ENCODE measurements at regions not wholly inside any gene's neighbourhood (a gene's known extent, or its start where the extent isn't known, plus 50 kb on each side); places are given as distances from the start of the nearest gene placed in this dataset.

DNA sequence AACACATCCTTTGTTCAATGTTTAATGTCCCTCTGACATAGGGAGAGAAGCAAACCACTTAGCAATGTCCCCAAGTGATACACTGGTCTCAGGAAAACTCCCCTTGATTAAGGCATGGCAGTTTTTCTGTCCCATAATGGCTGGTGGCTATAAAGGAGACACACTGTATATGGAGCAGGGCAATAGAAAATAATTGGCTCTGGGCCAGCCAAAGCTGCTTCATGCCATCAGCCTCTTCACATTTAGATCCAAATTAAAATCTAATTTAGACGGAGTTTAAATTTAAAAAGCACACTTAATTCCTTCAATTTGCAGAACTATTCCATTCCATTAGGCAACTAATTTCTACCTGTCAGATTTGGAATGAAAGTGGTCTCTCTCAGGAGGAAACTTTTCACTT, 638.1 kb downstream of the DSC3 start:
- no peak for DNase-seq (ENCODE audit: low read depth)
- H3K4me3 ChIP-seq (ENCODE audit: low read depth, low read length): no peak overlapping the region
- TF ChIP-seq, protein P1, sequence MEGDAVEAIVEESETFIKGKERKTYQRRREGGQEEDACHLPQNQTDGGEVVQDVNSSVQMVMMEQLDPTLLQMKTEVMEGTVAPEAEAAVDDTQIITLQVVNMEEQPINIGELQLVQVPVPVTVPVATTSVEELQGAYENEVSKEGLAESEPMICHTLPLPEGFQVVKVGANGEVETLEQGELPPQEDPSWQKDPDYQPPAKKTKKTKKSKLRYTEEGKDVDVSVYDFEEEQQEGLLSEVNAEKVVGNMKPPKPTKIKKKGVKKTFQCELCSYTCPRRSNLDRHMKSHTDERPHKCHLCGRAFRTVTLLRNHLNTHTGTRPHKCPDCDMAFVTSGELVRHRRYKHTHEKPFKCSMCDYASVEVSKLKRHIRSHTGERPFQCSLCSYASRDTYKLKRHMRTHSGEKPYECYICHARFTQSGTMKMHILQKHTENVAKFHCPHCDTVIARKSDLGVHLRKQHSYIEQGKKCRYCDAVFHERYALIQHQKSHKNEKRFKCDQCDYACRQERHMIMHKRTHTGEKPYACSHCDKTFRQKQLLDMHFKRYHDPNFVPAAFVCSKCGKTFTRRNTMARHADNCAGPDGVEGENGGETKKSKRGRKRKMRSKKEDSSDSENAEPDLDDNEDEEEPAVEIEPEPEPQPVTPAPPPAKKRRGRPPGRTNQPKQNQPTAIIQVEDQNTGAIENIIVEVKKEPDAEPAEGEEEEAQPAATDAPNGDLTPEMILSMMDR (conservative IDR thresholded peaks at IDR 0.05; ENCODE audit: low read depth, low read length): no peak

DNA sequence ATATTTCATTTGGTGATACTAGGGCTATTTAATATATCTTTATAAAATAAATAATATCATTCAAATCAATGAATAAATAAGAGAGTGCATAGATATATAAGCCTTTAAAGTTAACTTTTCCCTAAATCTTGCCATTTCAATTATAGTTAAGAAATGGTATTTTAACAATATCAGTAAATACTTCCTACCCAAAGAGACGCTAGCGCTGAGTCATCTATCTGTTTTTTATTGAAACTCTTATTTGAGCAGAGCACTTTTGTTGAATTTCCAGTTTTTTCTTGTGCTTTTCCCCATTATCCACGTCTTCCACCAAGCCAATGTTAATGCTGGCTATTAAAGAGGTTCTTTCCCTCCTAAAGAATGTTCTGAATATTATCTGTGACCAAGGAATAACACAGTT, 639.3 kb downstream of the DSC3 start:
- TF ChIP-seq, protein P1 (conservative IDR thresholded peaks at IDR 0.05; ENCODE audit: low read depth, low read length): no peak
- no peak for DNase-seq (ENCODE audit: low read depth)

DNA sequence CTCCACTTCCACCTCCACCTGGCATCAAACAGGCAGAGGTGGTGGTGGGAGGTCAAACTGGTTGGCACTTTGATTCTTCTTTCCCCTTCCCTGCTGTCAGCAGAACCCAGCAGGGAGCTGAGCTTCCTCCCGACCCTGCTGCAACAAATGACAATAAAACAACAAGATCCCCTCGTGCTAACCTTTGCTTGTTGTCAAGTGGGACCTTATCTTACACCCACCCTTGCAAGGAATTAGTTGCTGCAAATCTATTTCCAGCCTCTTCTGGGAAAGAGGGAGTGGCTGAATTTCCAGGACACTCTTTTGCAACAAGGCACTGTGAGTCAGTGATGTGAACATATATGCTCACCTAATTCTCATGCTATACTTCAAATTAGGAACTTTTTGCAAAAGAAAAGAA, 655.1 kb downstream of the DSC3 start:
- TF ChIP-seq, protein P1 (conservative IDR thresholded peaks at IDR 0.05; ENCODE audit: low read depth, low read length): no peak
- no peak overlapping the region for H3K4me3 ChIP-seq (ENCODE audit: low read depth, low read length)
- no peak for DNase-seq (ENCODE audit: low read depth)

More for the DNA sequence above, 639.3 kb downstream of the DSC3 start:
- no peak overlapping the region for H3K4me3 ChIP-seq (ENCODE audit: low read depth, low read length)

DNA sequence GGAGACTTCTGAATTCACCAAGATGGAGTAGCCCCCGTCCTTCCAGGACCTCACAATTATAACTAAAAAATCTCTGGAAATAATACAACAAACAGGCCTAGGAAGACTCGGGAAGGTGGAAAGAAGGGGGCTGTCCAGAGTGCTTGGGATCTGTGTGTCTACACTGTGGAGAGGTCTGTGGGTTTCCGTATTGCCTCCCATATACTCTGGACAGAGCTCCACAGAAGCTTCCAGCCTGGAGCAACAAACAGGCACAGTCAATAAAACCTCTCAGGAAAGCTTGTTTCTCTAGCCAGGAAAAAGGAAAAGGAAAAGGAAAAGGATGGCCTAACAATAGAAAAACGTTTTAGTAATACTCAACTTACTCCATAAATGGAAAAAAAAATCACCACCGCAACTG, 655.9 kb downstream of the DSC3 start:
- DNase-seq (ENCODE audit: low read depth): no peak
- TF ChIP-seq, protein P1 (conservative IDR thresholded peaks at IDR 0.05; ENCODE audit: low read depth, low read length): no peak
- H3K4me3 ChIP-seq (ENCODE audit: low read depth, low read length): no peak overlapping the region

DNA sequence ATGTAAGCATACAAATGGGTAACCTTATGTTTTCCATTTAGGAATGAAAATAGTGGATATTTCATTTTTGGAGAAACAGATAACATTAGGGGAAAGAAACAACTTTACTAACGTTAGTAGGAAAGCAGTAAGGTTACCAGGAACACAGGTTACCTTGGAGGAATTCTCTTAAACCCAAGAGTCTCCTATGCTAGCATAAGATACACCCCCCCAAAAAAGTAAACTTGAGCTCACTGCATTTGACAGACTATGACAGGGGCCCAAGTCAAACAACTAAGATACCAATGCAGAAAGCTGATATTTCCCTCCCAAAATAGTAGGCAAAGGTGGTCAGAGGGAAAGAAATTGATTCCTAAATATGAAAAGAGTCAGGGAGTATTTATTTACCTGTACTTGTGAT, 656.9 kb downstream of the DSC3 start:
- no peak for DNase-seq (ENCODE audit: low read depth)
- TF ChIP-seq, protein P1 (conservative IDR thresholded peaks at IDR 0.05; ENCODE audit: low read depth, low read length): no peak
- no peak overlapping the region for H3K4me3 ChIP-seq (ENCODE audit: low read depth, low read length)

DNA sequence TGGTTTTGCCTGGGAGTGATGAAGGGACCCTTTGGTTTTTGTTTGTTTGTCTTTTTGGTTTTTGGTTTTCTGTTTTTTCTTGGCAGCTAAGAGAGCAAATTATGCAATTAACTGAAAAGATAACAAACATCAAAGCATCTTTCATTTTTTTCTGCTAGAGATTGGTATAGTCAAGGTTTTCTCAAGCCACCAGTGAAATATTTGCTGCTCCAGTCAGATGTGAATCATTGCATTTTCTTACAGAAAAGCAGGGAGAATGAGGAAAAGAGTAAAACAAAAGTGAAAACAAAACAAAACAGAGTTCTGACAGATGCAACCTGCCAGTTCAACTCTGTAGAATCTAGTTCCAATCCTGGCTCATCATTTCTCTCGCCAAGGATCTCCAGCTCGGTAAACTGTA, 660.7 kb downstream of the DSC3 start:
- no peak overlapping the region for H3K4me3 ChIP-seq (ENCODE audit: low read depth, low read length)
- DNase-seq (ENCODE audit: low read depth): no peak
- TF ChIP-seq, protein P1 (conservative IDR thresholded peaks at IDR 0.05; ENCODE audit: low read depth, low read length): no peak

DNA sequence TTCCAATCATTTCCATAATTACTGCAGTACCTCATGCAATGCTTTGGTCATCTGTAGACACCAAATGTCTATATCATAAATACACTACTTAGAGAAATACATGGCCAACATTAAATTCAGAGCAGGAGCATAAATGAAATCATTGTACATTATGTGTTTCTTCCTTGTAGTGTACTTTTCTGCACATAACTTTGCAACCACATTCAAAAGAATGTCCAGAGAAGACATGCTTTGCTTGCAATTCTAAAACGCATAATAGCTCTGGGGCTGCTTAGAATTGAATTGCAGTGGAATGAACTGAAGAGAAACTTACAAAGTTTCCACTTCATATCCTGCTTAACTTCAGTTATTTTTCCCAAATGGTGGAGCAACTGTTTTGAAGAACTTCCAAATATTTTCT, 664.4 kb downstream of the DSC3 start:
- no peak overlapping the region for H3K4me3 ChIP-seq (ENCODE audit: low read depth, low read length)
- TF ChIP-seq, protein P1 (conservative IDR thresholded peaks at IDR 0.05; ENCODE audit: low read depth, low read length): no peak
- DNase-seq (ENCODE audit: low read depth): no peak
